ENCODE measurements at regions not wholly inside any gene's neighbourhood (a gene's known extent, or its start where the extent isn't known, plus 50 kb on each side); places are given as distances from the start of the nearest gene placed in this dataset.

DNA sequence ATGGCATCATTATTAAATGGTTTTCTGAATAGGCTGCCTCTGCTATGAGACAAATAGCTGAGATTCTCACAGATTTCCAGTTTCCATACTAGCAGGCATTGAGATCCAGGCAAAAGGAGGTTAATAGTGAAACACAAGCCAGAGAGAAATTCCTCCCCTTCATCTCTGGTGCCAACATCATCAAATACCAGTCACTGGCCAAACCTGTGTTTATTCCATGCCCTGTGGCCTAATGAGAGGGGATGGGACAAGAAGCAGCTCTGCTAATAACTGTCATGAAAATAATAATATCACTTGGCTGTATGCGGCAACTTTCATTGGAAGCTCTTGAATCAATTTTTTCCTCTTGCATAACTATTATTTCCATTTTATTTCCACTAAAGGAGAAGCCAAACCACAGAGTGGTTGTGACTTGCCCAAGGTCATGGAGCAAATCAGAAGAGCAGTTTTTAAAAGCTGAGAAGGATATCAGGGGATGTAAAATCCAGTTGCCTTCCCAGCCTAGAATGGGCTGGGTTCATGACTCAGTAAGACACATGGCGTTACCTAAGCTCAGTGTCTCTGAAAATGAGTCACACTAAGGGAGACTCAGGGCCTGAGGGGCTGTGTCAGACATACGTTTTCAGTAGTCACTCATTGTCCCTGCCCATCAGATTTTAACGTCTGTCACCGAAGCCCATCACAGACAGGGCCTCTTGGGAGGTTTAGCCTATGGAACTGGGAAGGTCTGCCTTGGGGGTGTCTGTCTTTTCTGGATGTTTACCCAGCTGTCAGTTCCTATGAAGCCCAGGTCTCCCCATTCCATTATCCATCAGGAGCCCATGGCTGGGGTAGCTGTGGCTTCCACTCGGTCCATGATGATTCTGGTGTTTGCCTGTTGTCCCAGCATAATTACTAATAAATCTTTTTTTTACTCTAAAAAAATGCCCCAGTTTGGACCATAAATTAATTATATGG lies 208.8 kb upstream of the EEA1 start:
- Histone ChIP-seq H3K27me3 (no peaks in the 10 kb centered on the region), H3K27ac (peak overlapping the region in 1 of 4 donors; percentile 18), H3K4me1 (peaks cover 0 to 15% (median 0%) of the 10 kb centered on the region in 4 donors), H3K36me3 (no peaks in the 10 kb centered on the region), H3K4me3 (no peak overlapping the region), H3K9me3 (no peaks in the 10 kb centered on the region)
- no peak for TF ChIP-seq POLR2A (IDR thresholded peaks at IDR 0.05)
- TF ChIP-seq, protein P1, sequence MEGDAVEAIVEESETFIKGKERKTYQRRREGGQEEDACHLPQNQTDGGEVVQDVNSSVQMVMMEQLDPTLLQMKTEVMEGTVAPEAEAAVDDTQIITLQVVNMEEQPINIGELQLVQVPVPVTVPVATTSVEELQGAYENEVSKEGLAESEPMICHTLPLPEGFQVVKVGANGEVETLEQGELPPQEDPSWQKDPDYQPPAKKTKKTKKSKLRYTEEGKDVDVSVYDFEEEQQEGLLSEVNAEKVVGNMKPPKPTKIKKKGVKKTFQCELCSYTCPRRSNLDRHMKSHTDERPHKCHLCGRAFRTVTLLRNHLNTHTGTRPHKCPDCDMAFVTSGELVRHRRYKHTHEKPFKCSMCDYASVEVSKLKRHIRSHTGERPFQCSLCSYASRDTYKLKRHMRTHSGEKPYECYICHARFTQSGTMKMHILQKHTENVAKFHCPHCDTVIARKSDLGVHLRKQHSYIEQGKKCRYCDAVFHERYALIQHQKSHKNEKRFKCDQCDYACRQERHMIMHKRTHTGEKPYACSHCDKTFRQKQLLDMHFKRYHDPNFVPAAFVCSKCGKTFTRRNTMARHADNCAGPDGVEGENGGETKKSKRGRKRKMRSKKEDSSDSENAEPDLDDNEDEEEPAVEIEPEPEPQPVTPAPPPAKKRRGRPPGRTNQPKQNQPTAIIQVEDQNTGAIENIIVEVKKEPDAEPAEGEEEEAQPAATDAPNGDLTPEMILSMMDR (IDR thresholded peaks at IDR 0.05), result no peak
- DNase-seq, result no peak

DNA sequence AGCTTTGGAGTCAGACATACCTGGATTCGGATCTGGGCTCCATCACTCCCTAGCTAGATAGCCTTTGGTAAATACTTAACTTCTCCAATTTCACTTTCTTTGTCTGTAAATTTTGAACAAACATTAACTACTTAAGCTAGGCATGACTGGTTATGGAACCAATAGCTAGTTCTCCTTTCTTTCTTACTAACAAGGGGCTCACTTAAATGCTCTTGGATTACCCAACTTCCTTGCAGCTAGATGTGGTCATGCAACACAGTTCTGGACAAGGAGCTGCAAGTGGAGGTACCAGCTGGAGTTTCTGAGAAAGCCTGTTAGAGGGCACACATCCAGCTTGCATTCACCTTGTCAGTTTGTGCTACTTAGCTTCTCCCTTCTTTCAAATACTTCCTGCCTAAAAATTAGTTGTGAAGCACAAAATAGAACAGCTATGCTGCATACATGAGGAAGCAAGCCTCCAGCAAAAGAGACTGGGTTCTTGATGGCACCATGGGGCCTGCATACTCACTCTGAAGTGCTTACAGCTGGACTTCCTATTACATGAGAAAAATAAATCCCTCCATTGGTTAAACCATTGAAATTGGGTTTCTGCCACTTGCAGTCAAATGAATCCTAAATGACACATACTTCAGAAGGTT lies 210.1 kb upstream of the EEA1 start:
- Histone ChIP-seq H3K27me3 (no peaks in the 10 kb centered on the region), H3K27ac (peak overlapping the region in 1 of 4 donors; percentile 18), H3K36me3 (no peaks in the 10 kb centered on the region), H3K4me3 (no peak overlapping the region), H3K4me1 (peaks cover 0 to 15% (median 0%) of the 10 kb centered on the region in 4 donors), H3K9me3 (no peaks in the 10 kb centered on the region)
- TF ChIP-seq POLR2A (IDR thresholded peaks at IDR 0.05), result no peak
- TF ChIP-seq, protein P1 (IDR thresholded peaks at IDR 0.05), result no peak
- DNase-seq, result no peak

DNA sequence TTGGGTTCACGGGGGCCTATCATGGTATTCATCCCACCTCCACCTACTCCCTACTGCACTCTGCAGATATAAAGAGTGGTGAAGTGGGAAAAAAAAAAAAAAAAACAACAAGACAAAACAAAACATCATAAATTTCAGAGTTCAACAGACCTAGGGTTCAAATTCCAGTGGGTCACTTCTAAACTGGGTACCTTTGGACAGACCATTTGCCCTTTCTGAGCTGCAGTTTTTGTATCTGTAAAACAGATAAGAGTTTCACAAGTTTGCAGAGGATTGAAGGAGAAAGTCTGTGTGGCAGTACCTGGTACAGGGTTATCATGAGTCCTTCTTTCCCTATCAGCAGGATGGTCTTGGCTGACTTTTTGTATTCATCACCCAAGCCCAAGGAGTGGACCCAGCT lies 211.2 kb upstream of the EEA1 start:
- H3K4me1 ChIP-seq, result peaks cover 0 to 7% (median 0%) of the 10 kb centered on the region in 4 donors
- H3K27me3 ChIP-seq, result no peaks in the 10 kb centered on the region
- H3K36me3 ChIP-seq, result no peaks in the 10 kb centered on the region
- H3K27ac ChIP-seq, result no peak overlapping the region
- TF ChIP-seq, protein P1 (IDR thresholded peaks at IDR 0.05), result no peak
- no peak for TF ChIP-seq POLR2A (IDR thresholded peaks at IDR 0.05)
- H3K4me3 ChIP-seq, result no peak overlapping the region
- DNase-seq, result no peak
- no peaks in the 10 kb centered on the region for H3K9me3 ChIP-seq

DNA sequence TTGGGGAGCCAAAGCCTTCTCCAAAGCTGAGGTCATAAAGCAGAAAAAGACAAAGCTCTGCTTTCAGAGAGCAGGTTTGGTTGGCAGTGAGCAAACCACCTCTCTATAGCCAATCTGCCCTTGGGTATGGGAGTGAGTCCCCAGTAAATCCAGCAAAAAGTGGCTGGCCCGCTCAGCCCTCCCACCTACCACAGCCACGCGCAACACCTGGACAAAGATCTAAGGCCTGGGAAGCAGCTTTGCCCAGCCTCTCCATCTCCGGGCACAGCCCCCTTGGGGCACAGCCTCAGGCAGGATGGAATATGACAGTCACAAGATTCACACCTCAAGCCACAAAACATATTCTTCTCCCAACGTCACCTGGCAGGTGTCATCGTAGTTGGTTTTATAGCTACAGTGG lies 211.7 kb upstream of the EEA1 start:
- TF ChIP-seq POLR2A (IDR thresholded peaks at IDR 0.05), result no peak
- TF ChIP-seq, protein P1 (IDR thresholded peaks at IDR 0.05), result no peak
- Histone ChIP-seq H3K4me1 (peaks cover 0 to 2% (median 0%) of the 10 kb centered on the region in 4 donors), H3K4me3 (no peak overlapping the region), H3K9me3 (no peaks in the 10 kb centered on the region), H3K36me3 (no peaks in the 10 kb centered on the region), H3K27me3 (no peaks in the 10 kb centered on the region), H3K27ac (no peak overlapping the region)
- DNase-seq, result no peak

DNA sequence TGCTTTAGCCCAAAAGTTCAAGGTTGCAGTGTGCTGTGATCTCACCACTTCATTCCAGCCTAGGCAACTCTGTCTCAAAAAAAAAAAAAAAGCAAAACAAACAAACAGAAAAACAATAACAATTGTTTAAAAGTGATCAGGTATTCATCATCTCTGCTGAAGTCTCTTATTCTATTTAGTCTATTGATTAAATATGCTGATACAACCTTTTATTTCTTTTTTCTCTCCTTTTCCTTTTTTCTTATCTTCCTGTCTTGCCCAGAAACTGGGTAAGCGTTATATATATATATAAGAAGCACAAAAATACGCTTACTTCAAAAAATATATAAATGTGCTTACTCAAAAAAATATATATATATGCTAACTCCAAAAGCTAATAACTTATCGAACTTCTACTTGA lies 213.8 kb upstream of the EEA1 start:
- H3K4me1 ChIP-seq, result no peaks in the 10 kb centered on the region
- no peaks in the 10 kb centered on the region for H3K27me3 ChIP-seq
- H3K36me3 ChIP-seq, result no peaks in the 10 kb centered on the region
- no peak overlapping the region for H3K27ac ChIP-seq
- DNase-seq, result no peak
- H3K4me3 ChIP-seq, result no peak overlapping the region
- no peaks in the 10 kb centered on the region for H3K9me3 ChIP-seq
- TF ChIP-seq, protein P1 (IDR thresholded peaks at IDR 0.05), result no peak
- no peak for TF ChIP-seq POLR2A (IDR thresholded peaks at IDR 0.05)

Data from Peyer's patch (tissue), 4 donors.